ENCODE measurements at regions not wholly inside any gene's neighbourhood (a gene's known extent, or its start where the extent isn't known, plus 50 kb on each side); places are given as distances from the start of the nearest gene placed in this dataset.

- no peaks in the 10 kb centered on the region for H3K9me3 ChIP-seq
- TF ChIP-seq POLR2A (IDR thresholded peaks at IDR 0.05) (no peak), CTCF (IDR thresholded peaks at IDR 0.05) (no peak)
- DNase-seq, result no peak
- H3K27me3 ChIP-seq, result no peaks in the 10 kb centered on the region
- H3K4me3 ChIP-seq, result no peak overlapping the region
- no peaks in the 10 kb centered on the region for H3K4me1 ChIP-seq
- H3K36me3 ChIP-seq, result no peaks in the 10 kb centered on the region
- no peak overlapping the region for H3K27ac ChIP-seq
Observed at GRCh38 chr9:91477106-91477505, 53.5 kb upstream of the NFIL3 start.

GRCh38 chr9:91474656-91475055 is 51.0 kb upstream of the NFIL3 start:
- Histone ChIP-seq H3K27ac (no peak overlapping the region), H3K36me3 (no peaks in the 10 kb centered on the region), H3K4me3 (no peak overlapping the region), H3K9me3 (no peaks in the 10 kb centered on the region), H3K27me3 (no peaks in the 10 kb centered on the region), H3K4me1 (no peaks in the 10 kb centered on the region)
- TF ChIP-seq POLR2A (IDR thresholded peaks at IDR 0.05) (no peak), CTCF (IDR thresholded peaks at IDR 0.05) (no peak)
- DNase-seq, result no peak

All from Peyer's patch (tissue), 4 donors.